ENCODE measurements at regions not wholly inside any gene's neighbourhood (a gene's known extent, or its start where the extent isn't known, plus 50 kb on each side); places are given as distances from the start of the nearest gene placed in this dataset.

GRCh38 chr3:43785551-43785950 is 94.8 kb downstream of the ABHD5 start:
- Histone ChIP-seq H3K27me3 (ENCODE audit: insufficient read depth, low read depth, low read length) (no peaks in the 10 kb centered on the region), H3K27ac (ENCODE audit: low read length) (no peak overlapping the region), H4K20me1 (ENCODE audit: insufficient read depth) (no peaks in the 10 kb centered on the region), H3K9ac (ENCODE audit: low read length) (no peak overlapping the region), H3K9me3 (ENCODE audit: low read length) (no peaks in the 10 kb centered on the region), H3K9me2 (ENCODE audit: insufficient read depth, low read length) (no peaks in the 10 kb centered on the region), H3K4me2 (ENCODE audit: low read length) (no peak overlapping the region), H3K4me3 (ENCODE audit: low read length) (no peak overlapping the region), H2AFZ (ENCODE audit: low read depth, low read length) (no peak overlapping the region), H3K36me3 (ENCODE audit: insufficient read depth, low read length) (no peaks in the 10 kb centered on the region), H3F3A (ENCODE audit: insufficient read depth, low read length, poor library complexity, severe bottlenecking) (no peaks in the 10 kb centered on the region), H3K79me2 (replicated peaks; ENCODE audit: insufficient read depth, low read length) (no peaks in the 10 kb centered on the region)
- TF ChIP-seq POLR2AphosphoS5 (IDR thresholded peaks at IDR 0.05) = no peak
- TF ChIP-seq RAD21 (conservative IDR thresholded peaks at IDR 0.05) = no peak
- TF ChIP-seq TAF1 (IDR thresholded peaks at IDR 0.05; ENCODE audit: low read depth) = no peak
- no peak for TF ChIP-seq EZH2 (IDR thresholded peaks at IDR 0.05; ENCODE audit: borderline replicate concordance, insufficient read depth, low read length, poor library complexity, severe bottlenecking)
- no peak for TF ChIP-seq EP300 (conservative IDR thresholded peaks at IDR 0.05; ENCODE audit: poor library complexity, severe bottlenecking)
- TF ChIP-seq MXI1 (conservative IDR thresholded peaks at IDR 0.05; ENCODE audit: poor library complexity, severe bottlenecking) = no peak
- TF ChIP-seq, protein P1, sequence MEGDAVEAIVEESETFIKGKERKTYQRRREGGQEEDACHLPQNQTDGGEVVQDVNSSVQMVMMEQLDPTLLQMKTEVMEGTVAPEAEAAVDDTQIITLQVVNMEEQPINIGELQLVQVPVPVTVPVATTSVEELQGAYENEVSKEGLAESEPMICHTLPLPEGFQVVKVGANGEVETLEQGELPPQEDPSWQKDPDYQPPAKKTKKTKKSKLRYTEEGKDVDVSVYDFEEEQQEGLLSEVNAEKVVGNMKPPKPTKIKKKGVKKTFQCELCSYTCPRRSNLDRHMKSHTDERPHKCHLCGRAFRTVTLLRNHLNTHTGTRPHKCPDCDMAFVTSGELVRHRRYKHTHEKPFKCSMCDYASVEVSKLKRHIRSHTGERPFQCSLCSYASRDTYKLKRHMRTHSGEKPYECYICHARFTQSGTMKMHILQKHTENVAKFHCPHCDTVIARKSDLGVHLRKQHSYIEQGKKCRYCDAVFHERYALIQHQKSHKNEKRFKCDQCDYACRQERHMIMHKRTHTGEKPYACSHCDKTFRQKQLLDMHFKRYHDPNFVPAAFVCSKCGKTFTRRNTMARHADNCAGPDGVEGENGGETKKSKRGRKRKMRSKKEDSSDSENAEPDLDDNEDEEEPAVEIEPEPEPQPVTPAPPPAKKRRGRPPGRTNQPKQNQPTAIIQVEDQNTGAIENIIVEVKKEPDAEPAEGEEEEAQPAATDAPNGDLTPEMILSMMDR (IDR thresholded peaks at IDR 0.05; ENCODE audit: poor library complexity, severe bottlenecking) = no peak

DNA sequence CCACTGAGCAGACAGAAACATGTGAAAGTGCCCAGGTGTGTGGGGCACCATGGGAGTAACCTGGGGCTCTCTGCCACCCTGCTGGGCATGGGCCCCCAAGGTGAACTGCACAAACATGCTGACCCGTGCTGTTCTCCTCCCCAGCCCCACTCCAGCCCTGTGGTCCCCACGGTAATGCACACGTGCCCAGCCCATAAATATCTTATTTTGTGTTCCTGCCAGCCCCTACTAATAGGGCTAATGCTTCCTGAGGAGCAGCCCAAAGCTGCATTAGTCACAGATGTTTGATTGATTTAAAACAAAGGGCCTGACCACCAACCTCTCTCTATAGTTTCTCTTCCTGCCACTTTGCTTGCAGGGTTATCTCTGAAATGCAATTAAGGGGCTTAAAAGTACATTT is 95.4 kb downstream of the ABHD5 start:
- no peaks in the 10 kb centered on the region for H3F3A ChIP-seq (ENCODE audit: insufficient read depth, low read length, poor library complexity, severe bottlenecking)
- H3K9ac ChIP-seq (ENCODE audit: low read length) = no peak overlapping the region
- no peaks in the 10 kb centered on the region for H3K27me3 ChIP-seq (ENCODE audit: insufficient read depth, low read depth, low read length)
- H3K36me3 ChIP-seq (ENCODE audit: insufficient read depth, low read length) = no peaks in the 10 kb centered on the region
- H3K4me3 ChIP-seq (ENCODE audit: low read length) = no peak overlapping the region
- no peaks in the 10 kb centered on the region for H3K79me2 ChIP-seq (replicated peaks; ENCODE audit: insufficient read depth, low read length)
- no peaks in the 10 kb centered on the region for H3K9me3 ChIP-seq (ENCODE audit: low read length)
- TF ChIP-seq TAF1 (IDR thresholded peaks at IDR 0.05; ENCODE audit: low read depth) (no peak), POLR2AphosphoS5 (IDR thresholded peaks at IDR 0.05) (no peak), MXI1 (conservative IDR thresholded peaks at IDR 0.05; ENCODE audit: poor library complexity, severe bottlenecking) (no peak), REST (IDR thresholded peaks at IDR 0.05; ENCODE audit: borderline replicate concordance) (no peak), EZH2 (IDR thresholded peaks at IDR 0.05; ENCODE audit: borderline replicate concordance, insufficient read depth, low read length, poor library complexity, severe bottlenecking) (no peak), EP300 (conservative IDR thresholded peaks at IDR 0.05; ENCODE audit: poor library complexity, severe bottlenecking) (no peak), RAD21 (conservative IDR thresholded peaks at IDR 0.05) (no peak), SMC3 (conservative IDR thresholded peaks at IDR 0.05; ENCODE audit: poor library complexity) (no peak)
- no peak overlapping the region for H3K27ac ChIP-seq (ENCODE audit: low read length)
- no peaks in the 10 kb centered on the region for H4K20me1 ChIP-seq (ENCODE audit: insufficient read depth)
- H2AFZ ChIP-seq (ENCODE audit: low read depth, low read length) = no peak overlapping the region
- no peak overlapping the region for H3K4me2 ChIP-seq (ENCODE audit: low read length)
- H3K9me2 ChIP-seq (ENCODE audit: insufficient read depth, low read length) = no peaks in the 10 kb centered on the region

All from neural cell (in vitro differentiated cells).